ENCODE measurements at regions not wholly inside any gene's neighbourhood (a gene's known extent, or its start where the extent isn't known, plus 50 kb on each side); places are given as distances from the start of the nearest gene placed in this dataset.

- TF ChIP-seq POLR2A (IDR thresholded peaks at IDR 0.05; ENCODE audit: low read depth, low read length), result no peak
- TF ChIP-seq POLR2AphosphoS5 (IDR thresholded peaks at IDR 0.05; ENCODE audit: low read depth, low read length), result no peak
Observed at GRCh38 chr3:194806991-194807630, 121.4 kb downstream of the FAM43A start.
